SU-DHL-6 (cell line): ENCODE measurements at regions not wholly inside any gene's neighbourhood (a gene's known extent, or its start where the extent isn't known, plus 50 kb on each side); places are given as distances from the start of the nearest gene placed in this dataset.

Source experiments
- EZH2phosphoT487 ChIP-seq: fragments of 200-600 bp; sonication (generic), shearing (Covaris generic); conservative IDR thresholded peaks from 2 replicates; pipeline ENCODE4 v1.6.1; 2018; ENCODE audit warnings: mild to moderate bottlenecking, antibody characterized with exemption, low read length, moderate library complexity, mixed read lengths
- TF ChIP-seq, protein P1 (sequence below): fragments of 200-600 bp; sonication (generic); IDR thresholded peaks from one replicate; pipeline ENCODE4 v1.5.1; 2017; ENCODE audit warnings: antibody characterized with exemption, mild to moderate bottlenecking, low read length, moderate library complexity; ENCODE audit not compliant: insufficient read depth, poor library complexity, severe bottlenecking

DNA sequence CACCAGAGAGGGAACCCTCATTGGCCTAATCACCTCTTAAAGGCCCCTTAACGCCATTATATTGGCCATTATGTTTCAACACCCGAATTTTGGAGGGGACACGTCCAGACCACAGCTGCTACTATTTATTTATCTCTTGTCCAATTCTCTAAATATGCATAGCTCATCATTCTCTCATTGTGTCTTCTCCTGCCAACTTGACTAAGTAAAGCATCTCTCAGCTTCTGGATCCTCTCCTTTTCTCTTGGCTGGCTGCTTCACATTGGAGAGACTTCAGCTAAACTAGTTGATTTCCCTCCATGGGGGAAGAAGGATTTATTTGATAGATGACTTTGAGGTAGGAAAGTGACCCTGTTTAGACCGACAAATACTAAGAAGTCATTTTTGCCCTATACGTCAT, 120.4 kb upstream of the KRR1 start:
- TF ChIP-seq, protein P1, sequence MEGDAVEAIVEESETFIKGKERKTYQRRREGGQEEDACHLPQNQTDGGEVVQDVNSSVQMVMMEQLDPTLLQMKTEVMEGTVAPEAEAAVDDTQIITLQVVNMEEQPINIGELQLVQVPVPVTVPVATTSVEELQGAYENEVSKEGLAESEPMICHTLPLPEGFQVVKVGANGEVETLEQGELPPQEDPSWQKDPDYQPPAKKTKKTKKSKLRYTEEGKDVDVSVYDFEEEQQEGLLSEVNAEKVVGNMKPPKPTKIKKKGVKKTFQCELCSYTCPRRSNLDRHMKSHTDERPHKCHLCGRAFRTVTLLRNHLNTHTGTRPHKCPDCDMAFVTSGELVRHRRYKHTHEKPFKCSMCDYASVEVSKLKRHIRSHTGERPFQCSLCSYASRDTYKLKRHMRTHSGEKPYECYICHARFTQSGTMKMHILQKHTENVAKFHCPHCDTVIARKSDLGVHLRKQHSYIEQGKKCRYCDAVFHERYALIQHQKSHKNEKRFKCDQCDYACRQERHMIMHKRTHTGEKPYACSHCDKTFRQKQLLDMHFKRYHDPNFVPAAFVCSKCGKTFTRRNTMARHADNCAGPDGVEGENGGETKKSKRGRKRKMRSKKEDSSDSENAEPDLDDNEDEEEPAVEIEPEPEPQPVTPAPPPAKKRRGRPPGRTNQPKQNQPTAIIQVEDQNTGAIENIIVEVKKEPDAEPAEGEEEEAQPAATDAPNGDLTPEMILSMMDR, result no peak
- no peak for TF ChIP-seq EZH2phosphoT487
